ENCODE measurements at regions not wholly inside any gene's neighbourhood (a gene's known extent, or its start where the extent isn't known, plus 50 kb on each side); places are given as distances from the start of the nearest gene placed in this dataset.
A peak's percentile ranks its signal among the peaks of the same experiment; 100 is the strongest.

- WGBS = 91% methylated on average over 1 of the region's 1 CpG
- DNase-seq = no peak
- no peak overlapping the region for H3K18ac ChIP-seq (ENCODE audit: low read depth in 1 of 2, low read length in 2 of 2)
These were observed 792.1 kb upstream of the ARGLU1 start for GRCh38 chr13:107360010-107360409.

DNA sequence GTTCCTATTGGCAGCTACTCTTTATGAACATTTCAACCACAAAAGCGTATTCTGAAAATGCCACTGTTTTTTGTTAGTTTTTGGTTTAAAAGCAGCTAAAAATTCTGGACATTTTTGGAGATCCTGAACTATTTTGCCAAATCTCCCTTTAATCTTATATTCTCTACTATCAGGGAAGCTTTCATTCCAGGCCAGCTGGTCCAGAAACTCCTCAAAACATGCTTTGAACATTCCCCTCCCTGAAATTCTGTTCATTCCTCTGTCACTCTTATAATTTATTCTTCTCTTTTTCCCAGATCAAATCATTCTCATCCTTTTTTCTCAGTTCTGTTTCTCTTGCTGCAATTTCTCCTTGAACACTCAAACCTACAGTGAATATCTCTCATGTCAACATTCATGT is 790.9 kb upstream of the ARGLU1 start:
- H3K14ac ChIP-seq (ENCODE audit: low read length in 2 of 2) = no peak overlapping the region
- no peak overlapping the region for H3K4ac ChIP-seq (ENCODE audit: low read depth in 1 of 2, low read length in 2 of 2)
- H3K36me3 ChIP-seq (ENCODE audit: control insufficient read depth in 1 of 2, insufficient read depth in 2 of 2, low read depth in 1 of 2, low read length in 2 of 2) = no peaks in the 10 kb centered on the region
- no peak overlapping the region for H2BK5ac ChIP-seq (ENCODE audit: low read depth, low read length, poor library complexity, severe bottlenecking)
- no peak overlapping the region for H3K4me3 ChIP-seq (ENCODE audit: insufficient read depth in 1 of 2, low read depth in 1 of 2, low read length in 2 of 2)
- no peaks in the 10 kb centered on the region for H3K27me3 ChIP-seq (ENCODE audit: control insufficient read depth in 1 of 2, insufficient read depth in 1 of 2, low read length in 2 of 2)
- no peaks in the 10 kb centered on the region for H3K9me3 ChIP-seq (ENCODE audit: control insufficient read depth, low read length)
- H3K23ac ChIP-seq (ENCODE audit: low read length in 2 of 2) = no peak overlapping the region
- H3K27ac ChIP-seq (ENCODE audit: low read length, poor library complexity, severe bottlenecking) = no peak overlapping the region
- H2AFZ ChIP-seq (ENCODE audit: low read depth, low read length) = no peak overlapping the region
- no peak overlapping the region for H3K18ac ChIP-seq (ENCODE audit: low read depth in 1 of 2, low read length in 2 of 2)
- no peak overlapping the region for H2BK15ac ChIP-seq (ENCODE audit: low read depth, poor library complexity, severe bottlenecking)
- no CpG with 5 or more reads among the region's 1 CpG for WGBS
- no peak overlapping the region for H3K4me2 ChIP-seq (ENCODE audit: low read length, poor library complexity, severe bottlenecking)
- no peak overlapping the region for H2BK12ac ChIP-seq (ENCODE audit: low read length in 2 of 2)
- no peak for DNase-seq
- no peak overlapping the region for H2BK120ac ChIP-seq (ENCODE audit: low read depth, low read length)
- H2AK5ac ChIP-seq (ENCODE audit: low read length, severe bottlenecking) = no peak overlapping the region
- H3K9ac ChIP-seq (ENCODE audit: low read length) = no peak overlapping the region
- H4K91ac ChIP-seq (ENCODE audit: low read length) = no peak overlapping the region
- no peaks in the 10 kb centered on the region for H3K4me1 ChIP-seq (ENCODE audit: control insufficient read depth, insufficient read depth, low read depth, low read length)
- no peak overlapping the region for H4K8ac ChIP-seq (ENCODE audit: low read length)
- peaks cover 24% of the 10 kb centered on the region for H3K79me1 ChIP-seq (replicated peaks; ENCODE audit: low read length, poor library complexity, severe bottlenecking)

More at GRCh38 chr13:107360010-107360409, 792.1 kb upstream of the ARGLU1 start:
- H2AFZ ChIP-seq (ENCODE audit: low read depth, low read length) = no peak overlapping the region
- H3K23ac ChIP-seq (ENCODE audit: low read length in 2 of 2) = no peak overlapping the region
- H4K8ac ChIP-seq (ENCODE audit: low read length) = no peak overlapping the region
- peaks cover 16% of the 10 kb centered on the region for H3K79me1 ChIP-seq (replicated peaks; ENCODE audit: low read length, poor library complexity, severe bottlenecking)
- no peak overlapping the region for H3K4ac ChIP-seq (ENCODE audit: low read depth in 1 of 2, low read length in 2 of 2)
- no peak overlapping the region for H3K4me2 ChIP-seq (ENCODE audit: low read length, poor library complexity, severe bottlenecking)
- no peak overlapping the region for H3K4me3 ChIP-seq (ENCODE audit: insufficient read depth in 1 of 2, low read depth in 1 of 2, low read length in 2 of 2)
- no peak overlapping the region for H2AK5ac ChIP-seq (ENCODE audit: low read length, severe bottlenecking)
- H3K4me1 ChIP-seq (ENCODE audit: control insufficient read depth, insufficient read depth, low read depth, low read length) = peaks cover 3% of the 10 kb centered on the region
- no peak overlapping the region for H2BK12ac ChIP-seq (ENCODE audit: low read length in 2 of 2)
- no peaks in the 10 kb centered on the region for H3K36me3 ChIP-seq (ENCODE audit: control insufficient read depth in 1 of 2, insufficient read depth in 2 of 2, low read depth in 1 of 2, low read length in 2 of 2)
- H4K91ac ChIP-seq (ENCODE audit: low read length) = no peak overlapping the region
- no peaks in the 10 kb centered on the region for H3K27me3 ChIP-seq (ENCODE audit: control insufficient read depth in 1 of 2, insufficient read depth in 1 of 2, low read length in 2 of 2)
- H3K9me3 ChIP-seq (ENCODE audit: control insufficient read depth, low read length) = no peaks in the 10 kb centered on the region
- H3K9ac ChIP-seq (ENCODE audit: low read length) = no peak overlapping the region
- no peak overlapping the region for H2BK5ac ChIP-seq (ENCODE audit: low read depth, low read length, poor library complexity, severe bottlenecking)
- H2BK120ac ChIP-seq (ENCODE audit: low read depth, low read length) = no peak overlapping the region
- H2BK15ac ChIP-seq (ENCODE audit: low read depth, poor library complexity, severe bottlenecking) = no peak overlapping the region
- H3K27ac ChIP-seq (ENCODE audit: low read length, poor library complexity, severe bottlenecking) = no peak overlapping the region
- no peak overlapping the region for H3K14ac ChIP-seq (ENCODE audit: low read length in 2 of 2)

DNA sequence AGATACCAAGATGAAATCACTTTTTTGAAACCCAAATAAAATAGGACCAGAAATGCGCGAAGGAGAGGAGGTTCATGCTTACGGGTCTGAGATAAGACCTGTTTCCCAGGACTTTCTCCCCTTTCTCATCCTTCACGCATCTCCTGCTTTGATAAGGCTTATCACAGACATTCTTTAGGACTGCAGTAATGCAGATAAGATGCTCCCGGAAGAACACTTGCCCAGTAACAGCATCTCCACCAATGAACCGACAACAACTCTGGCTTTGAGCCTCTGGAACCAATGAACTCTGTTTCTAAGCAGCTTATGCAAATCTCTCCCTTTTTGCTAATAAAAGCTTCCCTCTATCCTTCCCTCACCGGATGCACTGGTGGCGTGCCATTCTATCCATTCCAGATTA is 783.4 kb upstream of the ARGLU1 start:
- 77% methylated on average over 8 of the region's 8 CpGs for WGBS
- H3K9ac ChIP-seq (ENCODE audit: low read length) = no peak overlapping the region
- H4K91ac ChIP-seq (ENCODE audit: low read length) = no peak overlapping the region
- no peaks in the 10 kb centered on the region for H3K27me3 ChIP-seq (ENCODE audit: control insufficient read depth in 1 of 2, insufficient read depth in 1 of 2, low read length in 2 of 2)
- no peak overlapping the region for H3K27ac ChIP-seq (ENCODE audit: low read length, poor library complexity, severe bottlenecking)
- H2BK120ac ChIP-seq (ENCODE audit: low read depth, low read length) = no peak overlapping the region
- no peak overlapping the region for H2AFZ ChIP-seq (ENCODE audit: low read depth, low read length)
- H3K4me3 ChIP-seq (ENCODE audit: insufficient read depth in 1 of 2, low read depth in 1 of 2, low read length in 2 of 2) = no peak overlapping the region
- peaks cover 7% of the 10 kb centered on the region for H3K4me1 ChIP-seq (ENCODE audit: control insufficient read depth, insufficient read depth, low read depth, low read length)
- H3K9me3 ChIP-seq (ENCODE audit: control insufficient read depth, low read length) = no peaks in the 10 kb centered on the region
- H4K8ac ChIP-seq (ENCODE audit: low read length) = no peak overlapping the region
- no peak for DNase-seq
- no peak overlapping the region for H2AK5ac ChIP-seq (ENCODE audit: low read length, severe bottlenecking)
- H3K4me2 ChIP-seq (ENCODE audit: low read length, poor library complexity, severe bottlenecking) = no peak overlapping the region
- H3K4ac ChIP-seq (ENCODE audit: low read depth in 1 of 2, low read length in 2 of 2) = peak overlapping the region in 1 of 2 experiments; percentile 9
- H3K14ac ChIP-seq (ENCODE audit: low read length in 2 of 2) = no peak overlapping the region
- H2BK12ac ChIP-seq (ENCODE audit: low read length in 2 of 2) = no peak overlapping the region
- H3K79me1 ChIP-seq (replicated peaks; ENCODE audit: low read length, poor library complexity, severe bottlenecking) = peaks cover 42% of the 10 kb centered on the region
- no peak overlapping the region for H2BK5ac ChIP-seq (ENCODE audit: low read depth, low read length, poor library complexity, severe bottlenecking)
- H3K18ac ChIP-seq (ENCODE audit: low read depth in 1 of 2, low read length in 2 of 2) = no peak overlapping the region
- no peak overlapping the region for H2BK15ac ChIP-seq (ENCODE audit: low read depth, poor library complexity, severe bottlenecking)
- no peaks in the 10 kb centered on the region for H3K36me3 ChIP-seq (ENCODE audit: control insufficient read depth in 1 of 2, insufficient read depth in 2 of 2, low read depth in 1 of 2, low read length in 2 of 2)
- H3K23ac ChIP-seq (ENCODE audit: low read length in 2 of 2) = no peak overlapping the region

GRCh38 chr13:107348925-107349324 is 781.0 kb upstream of the ARGLU1 start:
- H2BK15ac ChIP-seq (ENCODE audit: low read depth, poor library complexity, severe bottlenecking) = peak overlapping the region; percentile 13
- H3K4me2 ChIP-seq (ENCODE audit: low read length, poor library complexity, severe bottlenecking) = no peak overlapping the region
- H3K27ac ChIP-seq (ENCODE audit: low read length, poor library complexity, severe bottlenecking) = peak overlapping the region; percentile 37
- H3K18ac ChIP-seq (ENCODE audit: low read depth in 1 of 2, low read length in 2 of 2) = peak overlapping the region in 1 of 2 experiments; percentile 83
- no peaks in the 10 kb centered on the region for H3K27me3 ChIP-seq (ENCODE audit: control insufficient read depth in 1 of 2, insufficient read depth in 1 of 2, low read length in 2 of 2)
- no peak overlapping the region for H2BK5ac ChIP-seq (ENCODE audit: low read depth, low read length, poor library complexity, severe bottlenecking)
- H3K79me1 ChIP-seq (replicated peaks; ENCODE audit: low read length, poor library complexity, severe bottlenecking) = peaks cover 27% of the 10 kb centered on the region
- H2AK5ac ChIP-seq (ENCODE audit: low read length, severe bottlenecking) = peak overlapping the region; percentile 85
- H4K91ac ChIP-seq (ENCODE audit: low read length) = no peak overlapping the region
- H3K4ac ChIP-seq (ENCODE audit: low read depth in 1 of 2, low read length in 2 of 2) = no peak overlapping the region
- WGBS = 51% methylated on average over 2 of the region's 2 CpGs
- peak overlapping the region; percentile 54 for H2BK120ac ChIP-seq (ENCODE audit: low read depth, low read length)
- H2BK12ac ChIP-seq (ENCODE audit: low read length in 2 of 2) = peak overlapping the region in 1 of 2 experiments; percentile 22
- peak; percentile 85 for DNase-seq
- no peak overlapping the region for H3K23ac ChIP-seq (ENCODE audit: low read length in 2 of 2)
- no peak overlapping the region for H3K14ac ChIP-seq (ENCODE audit: low read length in 2 of 2)
- H2AFZ ChIP-seq (ENCODE audit: low read depth, low read length) = no peak overlapping the region
- H3K9me3 ChIP-seq (ENCODE audit: control insufficient read depth, low read length) = no peaks in the 10 kb centered on the region
- no peak overlapping the region for H3K9ac ChIP-seq (ENCODE audit: low read length)
- no peak overlapping the region for H3K4me3 ChIP-seq (ENCODE audit: insufficient read depth in 1 of 2, low read depth in 1 of 2, low read length in 2 of 2)
- peak overlapping the region; percentile 36 for H4K8ac ChIP-seq (ENCODE audit: low read length)
- no peaks in the 10 kb centered on the region for H3K36me3 ChIP-seq (ENCODE audit: control insufficient read depth in 1 of 2, insufficient read depth in 2 of 2, low read depth in 1 of 2, low read length in 2 of 2)
- peaks cover 7% of the 10 kb centered on the region for H3K4me1 ChIP-seq (ENCODE audit: control insufficient read depth, insufficient read depth, low read depth, low read length)

Data from mesenchymal stem cell (in vitro differentiated cells and primary cell).